Activated CD8-positive, alpha-beta memory T cell treated with anti-CD3 and anti-CD28 coated beads, Interleukin-2, amount 10 ng/mL, durations not matched to agents 7 days and 5 days (primary cell): ENCODE measurements at regions not wholly inside any gene's neighbourhood (a gene's known extent, or its start where the extent isn't known, plus 50 kb on each side); places are given as distances from the start of the nearest gene placed in this dataset.

Source experiments
- ATAC-seq: fragments of 150-1000 bp; cut with Tn5 transposase; one replicate; pipeline ENCODE4 v1.10.0; 2021; ENCODE audit warnings: moderate library complexity
- CTCF ChIA-PET: fragments of 350-600 bp; sonication (Branson Sonifier 250); formaldehyde crosslinking; loops from one replicate; lab custom pipeline; 2021; ENCODE audit warnings: antibody characterized with exemption; lab: Charles Lee
- DNase-seq: peaks from one replicate; pipeline ENCODE4 v3.0.0-alpha.2; 2020
- H3K27ac Mint-ChIP-seq: one replicate; pipeline ENCODE4 v1.8.0; 2021; ENCODE audit warnings: mild to moderate bottlenecking, mixed read lengths
- H3K27me3 Mint-ChIP-seq: one replicate; pipeline ENCODE4 v1.8.0; 2021; ENCODE audit warnings: mixed read lengths
- H3K36me3 Mint-ChIP-seq: one replicate; pipeline ENCODE4 v1.8.0; 2021; ENCODE audit warnings: mild to moderate bottlenecking, mixed read lengths
- H3K4me1 Mint-ChIP-seq: one replicate; pipeline ENCODE4 v1.8.0; 2021; ENCODE audit warnings: mixed read lengths
- H3K4me3 Mint-ChIP-seq: one replicate; pipeline ENCODE4 v1.8.0; 2021; ENCODE audit warnings: mild to moderate bottlenecking, moderate library complexity, mixed read lengths
- H3K9me3 Mint-ChIP-seq: one replicate; pipeline ENCODE4 v1.8.0; 2022; ENCODE audit warnings: low read depth, mixed read lengths

DNA sequence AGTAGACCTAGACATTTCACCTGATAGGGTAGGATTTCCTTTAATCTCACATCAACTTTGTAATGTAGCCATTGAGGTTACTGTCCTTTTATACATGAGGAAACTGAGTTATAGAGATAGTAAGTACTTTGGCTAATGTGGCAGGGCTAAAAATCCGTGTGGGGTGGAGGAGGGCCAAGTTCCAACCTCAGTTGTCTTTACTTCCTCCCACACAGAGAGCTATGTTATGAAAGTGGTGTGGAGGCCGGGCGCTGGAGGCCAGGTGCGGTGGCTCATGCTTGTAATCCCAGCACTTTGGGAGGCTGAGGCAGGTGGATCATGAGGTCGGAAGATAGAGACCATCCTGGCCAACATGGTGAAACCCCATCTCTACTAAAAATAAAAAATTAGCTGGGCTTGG lies 173.3 kb downstream of the PALM2AKAP2 start:
- Mint-ChIP-seq H3K4me3 (no peak overlapping the region), H3K36me3 (no peaks in the 10 kb centered on the region), H3K9me3 (peaks cover 2% of the 10 kb centered on the region), H3K4me1 (peaks cover 14% of the 10 kb centered on the region), H3K27ac (no peak overlapping the region), H3K27me3 (peaks cover 4% of the 10 kb centered on the region)
- CTCF ChIA-PET: no interaction called here
- no peak for ATAC-seq
- no peak for DNase-seq

DNA sequence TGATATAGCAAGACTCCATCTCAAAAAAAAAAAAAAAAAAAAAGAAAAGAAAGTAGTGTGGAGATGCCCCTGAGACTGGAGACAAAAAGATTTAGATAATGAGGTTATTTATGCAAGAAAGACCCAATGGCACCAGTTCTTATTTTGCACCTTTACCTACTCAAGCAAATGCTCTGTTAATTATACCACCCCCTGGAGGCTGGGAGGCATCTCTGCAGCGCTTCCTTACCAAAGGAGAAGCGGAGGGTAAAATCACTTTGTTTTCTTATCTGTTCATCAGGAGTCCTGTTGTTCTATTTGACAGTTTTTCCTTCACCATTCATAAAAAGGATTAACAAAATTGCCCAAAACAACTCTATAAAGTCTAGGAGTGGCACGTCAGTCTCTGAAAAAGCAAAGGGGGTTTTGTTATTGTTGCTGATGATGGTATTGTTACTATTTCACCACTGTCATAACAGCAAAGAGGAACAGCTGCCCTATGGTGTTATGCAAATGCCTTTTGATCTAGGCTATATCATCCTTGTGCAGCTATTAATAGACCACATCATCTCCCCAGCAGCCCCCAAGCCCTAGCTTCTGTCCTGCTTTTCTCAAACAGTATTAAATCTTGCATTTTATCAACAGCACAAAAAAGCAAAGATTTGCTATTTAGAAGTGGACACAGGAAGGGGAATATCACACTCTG lies 174.0 kb downstream of the PALM2AKAP2 start:
- DNase-seq (no peak), ATAC-seq (no peak)
- peaks cover 4% of the 10 kb centered on the region for H3K27me3 Mint-ChIP-seq
- peaks cover 14% of the 10 kb centered on the region for H3K4me1 Mint-ChIP-seq
- CTCF ChIA-PET: no interaction called here
- no peaks in the 10 kb centered on the region for H3K36me3 Mint-ChIP-seq
- H3K27ac Mint-ChIP-seq: no peak overlapping the region
- H3K9me3 Mint-ChIP-seq: peaks cover 2% of the 10 kb centered on the region
- H3K4me3 Mint-ChIP-seq: no peak overlapping the region

- no peak for DNase-seq
- CTCF ChIA-PET: interaction anchor here (1.5 kb wide), 1 partner anchor 194 kb away, joined by 4 read pairs; no protein-coding TSS in a partner anchor
- H3K4me1 Mint-ChIP-seq: peaks cover 4% of the 10 kb centered on the region
- H3K27me3 Mint-ChIP-seq: peaks cover 4% of the 10 kb centered on the region
- H3K27ac Mint-ChIP-seq: no peak overlapping the region
- H3K36me3 Mint-ChIP-seq: no peaks in the 10 kb centered on the region
- ATAC-seq: no peak
- H3K9me3 Mint-ChIP-seq: peaks cover 2% of the 10 kb centered on the region
- no peak overlapping the region for H3K4me3 Mint-ChIP-seq
Measured at GRCh38 chr9:109956717-109957440, 176.9 kb downstream of the PALM2AKAP2 start.

GRCh38 chr9:109959679-109960078 lies 179.7 kb downstream of the PALM2AKAP2 start:
- Mint-ChIP-seq H3K9me3 (no peaks in the 10 kb centered on the region), H3K27ac (no peak overlapping the region), H3K36me3 (no peaks in the 10 kb centered on the region), H3K27me3 (peaks cover 4% of the 10 kb centered on the region), H3K4me3 (no peak overlapping the region), H3K4me1 (peaks cover 8% of the 10 kb centered on the region)
- DNase-seq (no peak), ATAC-seq (no peak)
- CTCF ChIA-PET: no interaction called here

GRCh38 chr9:109961626-109962025 lies 181.6 kb downstream of the PALM2AKAP2 start:
- Mint-ChIP-seq H3K36me3 (no peaks in the 10 kb centered on the region), H3K9me3 (no peaks in the 10 kb centered on the region), H3K4me1 (peaks cover 8% of the 10 kb centered on the region), H3K4me3 (no peak overlapping the region), H3K27me3 (peaks cover 16% of the 10 kb centered on the region), H3K27ac (no peak overlapping the region)
- DNase-seq (no peak), ATAC-seq (no peak)
- CTCF ChIA-PET: no interaction called here

DNA sequence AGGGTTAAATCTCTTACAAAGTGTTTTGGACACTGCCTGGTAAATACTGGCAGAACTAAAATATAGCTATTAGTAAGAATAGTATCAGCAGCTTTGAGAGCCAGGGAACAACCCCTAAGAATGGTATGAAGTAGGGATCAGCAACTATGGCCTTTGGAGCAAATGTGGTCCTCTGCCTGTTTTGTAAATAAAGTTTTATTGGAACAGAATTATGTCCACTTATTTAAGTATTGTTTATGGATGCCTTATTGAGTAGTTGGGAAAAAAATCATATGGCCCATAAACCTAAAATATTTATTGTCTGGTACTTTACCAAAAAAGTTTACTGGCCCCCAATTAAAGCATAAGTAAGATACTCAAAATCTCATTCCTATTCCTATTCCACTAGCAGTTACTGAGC lies 182.2 kb downstream of the PALM2AKAP2 start:
- no peaks in the 10 kb centered on the region for H3K9me3 Mint-ChIP-seq
- CTCF ChIA-PET: no interaction called here
- no peaks in the 10 kb centered on the region for H3K36me3 Mint-ChIP-seq
- H3K27me3 Mint-ChIP-seq: peaks cover 16% of the 10 kb centered on the region
- ATAC-seq (no peak), DNase-seq (no peak)
- H3K4me3 Mint-ChIP-seq: no peak overlapping the region
- no peak overlapping the region for H3K27ac Mint-ChIP-seq
- H3K4me1 Mint-ChIP-seq: peaks cover 11% of the 10 kb centered on the region

- Mint-ChIP-seq H3K4me1 (peaks cover 17% of the 10 kb centered on the region), H3K27me3 (peaks cover 16% of the 10 kb centered on the region), H3K36me3 (no peaks in the 10 kb centered on the region), H3K27ac (no peak overlapping the region), H3K4me3 (no peak overlapping the region), H3K9me3 (no peaks in the 10 kb centered on the region)
- DNase-seq (no peak), ATAC-seq (no peak)
- CTCF ChIA-PET: no interaction called here
Measured at GRCh38 chr9:109963079-109963478, 183.1 kb downstream of the PALM2AKAP2 start.

GRCh38 chr9:109966643-109967368 lies 186.8 kb downstream of the PALM2AKAP2 start:
- CTCF ChIA-PET: interaction anchor here (1.0 kb wide), 1 partner anchor 74 kb away, joined by 3 read pairs; no protein-coding TSS in a partner anchor
- no peak overlapping the region for H3K4me3 Mint-ChIP-seq
- H3K36me3 Mint-ChIP-seq: no peaks in the 10 kb centered on the region
- no peak for ATAC-seq
- no peak for DNase-seq
- H3K27ac Mint-ChIP-seq: no peak overlapping the region
- H3K27me3 Mint-ChIP-seq: peaks cover 16% of the 10 kb centered on the region
- peaks cover 29% of the 10 kb centered on the region for H3K4me1 Mint-ChIP-seq
- no peaks in the 10 kb centered on the region for H3K9me3 Mint-ChIP-seq

GRCh38 chr9:109967651-109968642 lies 187.9 kb downstream of the PALM2AKAP2 start:
- Mint-ChIP-seq H3K27ac (peak overlapping the region; percentile 78), H3K27me3 (peaks cover 16% of the 10 kb centered on the region), H3K36me3 (no peaks in the 10 kb centered on the region), H3K9me3 (no peaks in the 10 kb centered on the region), H3K4me1 (peaks cover 38% of the 10 kb centered on the region), H3K4me3 (no peak overlapping the region)
- CTCF ChIA-PET: interaction anchor here (0.7 to 1.1 kb wide), 3 partner anchors 8 to 75 kb away, joined by 3 to 4 read pairs (median 3); no protein-coding TSS in a partner anchor
- ATAC-seq: peak; percentile 65
- DNase-seq: peak; percentile 47

DNA sequence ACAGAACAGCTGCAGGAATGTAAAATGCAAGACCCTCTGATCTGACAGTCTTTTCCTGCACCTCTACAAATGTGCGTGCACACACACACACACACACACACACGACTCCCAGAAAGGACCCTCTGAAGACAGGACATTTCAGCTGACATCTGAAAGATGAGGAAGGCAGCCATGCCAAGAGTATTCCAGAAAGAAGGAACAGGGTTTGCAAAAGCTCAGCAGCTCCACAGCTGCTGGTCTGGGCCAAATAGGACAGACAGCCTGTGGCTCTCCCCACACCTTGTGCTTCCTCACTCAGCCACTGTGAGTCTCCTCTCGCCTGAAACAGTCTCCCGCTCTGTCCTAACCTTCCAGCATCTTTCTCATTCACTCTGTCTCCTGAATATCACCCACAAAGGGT lies 189.0 kb downstream of the PALM2AKAP2 start:
- Mint-ChIP-seq H3K27me3 (peaks cover 16% of the 10 kb centered on the region), H3K36me3 (no peaks in the 10 kb centered on the region), H3K4me1 (peaks cover 43% of the 10 kb centered on the region), H3K27ac (no peak overlapping the region), H3K4me3 (no peak overlapping the region), H3K9me3 (no peaks in the 10 kb centered on the region)
- CTCF ChIA-PET: no interaction called here
- no peak for DNase-seq
- no peak for ATAC-seq

- no peaks in the 10 kb centered on the region for H3K36me3 Mint-ChIP-seq
- no peak for DNase-seq
- peaks cover 50% of the 10 kb centered on the region for H3K4me1 Mint-ChIP-seq
- H3K27me3 Mint-ChIP-seq: peaks cover 16% of the 10 kb centered on the region
- ATAC-seq: no peak
- no peaks in the 10 kb centered on the region for H3K9me3 Mint-ChIP-seq
- no peak overlapping the region for H3K27ac Mint-ChIP-seq
- CTCF ChIA-PET: interaction anchor here (0.8 kb wide), 1 partner anchor 18 kb away, joined by 3 read pairs; no protein-coding TSS in a partner anchor
- no peak overlapping the region for H3K4me3 Mint-ChIP-seq
Measured at GRCh38 chr9:109969573-109970237, 189.7 kb downstream of the PALM2AKAP2 start.

GRCh38 chr9:109971226-109971625 lies 191.2 kb downstream of the PALM2AKAP2 start:
- Mint-ChIP-seq H3K9me3 (no peaks in the 10 kb centered on the region), H3K36me3 (no peaks in the 10 kb centered on the region), H3K4me1 (peaks cover 61% of the 10 kb centered on the region), H3K27ac (no peak overlapping the region), H3K27me3 (peaks cover 3% of the 10 kb centered on the region), H3K4me3 (no peak overlapping the region)
- ATAC-seq (no peak), DNase-seq (no peak)
- CTCF ChIA-PET: no interaction called here
